Mucosa of descending colon (tissue), 3 donors: ENCODE measurements at regions not wholly inside any gene's neighbourhood (a gene's known extent, or its start where the extent isn't known, plus 50 kb on each side); places are given as distances from the start of the nearest gene placed in this dataset.
"Not testable (repeated sequence)": the region's sequence is repeated elsewhere in the genome, so short reads cannot be mapped to it uniquely, and the experiment has no call there.

ENCODE experiments used
- ATAC-seq: fragments of 200-7000 bp; cut with Tn5 transposase; one replicate; pipeline ENCODE4 v1.9.1; 2020; ENCODE audit warnings: mild to moderate bottlenecking, moderate library complexity
- DNase-seq, 3 donors: peaks; one replicate each; pipeline ENCODE4 v3.0.0-alpha.2; 2020
- H3K36me3 ChIP-seq: fragments of 200-600 bp; one replicate; pipeline ENCODE4 v1.8.0; 2021; ENCODE audit warnings: low read depth, mild to moderate bottlenecking
- H3K4me1 ChIP-seq: fragments of 200-600 bp; one replicate; pipeline ENCODE4 v1.8.0; 2021; ENCODE audit warnings: low read depth, mild to moderate bottlenecking
- H3K4me3 ChIP-seq: fragments of 200-600 bp; one replicate; pipeline ENCODE4 v1.8.0; 2021; ENCODE audit warnings: mild to moderate bottlenecking
- H3K9me3 ChIP-seq: fragments of 200-600 bp; one replicate; pipeline ENCODE4 v1.8.0; 2021; ENCODE audit warnings: mild to moderate bottlenecking
- CTCF ChIP-seq: fragments of 200-600 bp; IDR thresholded peaks from one replicate; pipeline ENCODE4 v1.8.0; 2022; ENCODE audit warnings: antibody characterized with exemption, mild to moderate bottlenecking
- intact Hi-C, 2 donors: fragments of 100-400 bp; cut with DNase I in 1 of 2; cut with micrococcal nuclease in 1 of 2; formaldehyde crosslinking; loops; one replicate each; pipeline versions ENCODE4 v1.11.0 to v1.11.1; 2022; cut with DNase I, micrococcal nuclease
- donor health status: DM: no; HTN: no; CAD: no; lungs with moderate emphysema.
- donor health status: DM: no; HTN: no; CAD: no.
- donor health status: DM: no; HTN: yes; CAD: no.

GRCh38 chr12:9361879-9362326 is 153.7 kb upstream of the PZP start:
- no peak for TF ChIP-seq CTCF
- intact Hi-C loops: no loop called here

DNA sequence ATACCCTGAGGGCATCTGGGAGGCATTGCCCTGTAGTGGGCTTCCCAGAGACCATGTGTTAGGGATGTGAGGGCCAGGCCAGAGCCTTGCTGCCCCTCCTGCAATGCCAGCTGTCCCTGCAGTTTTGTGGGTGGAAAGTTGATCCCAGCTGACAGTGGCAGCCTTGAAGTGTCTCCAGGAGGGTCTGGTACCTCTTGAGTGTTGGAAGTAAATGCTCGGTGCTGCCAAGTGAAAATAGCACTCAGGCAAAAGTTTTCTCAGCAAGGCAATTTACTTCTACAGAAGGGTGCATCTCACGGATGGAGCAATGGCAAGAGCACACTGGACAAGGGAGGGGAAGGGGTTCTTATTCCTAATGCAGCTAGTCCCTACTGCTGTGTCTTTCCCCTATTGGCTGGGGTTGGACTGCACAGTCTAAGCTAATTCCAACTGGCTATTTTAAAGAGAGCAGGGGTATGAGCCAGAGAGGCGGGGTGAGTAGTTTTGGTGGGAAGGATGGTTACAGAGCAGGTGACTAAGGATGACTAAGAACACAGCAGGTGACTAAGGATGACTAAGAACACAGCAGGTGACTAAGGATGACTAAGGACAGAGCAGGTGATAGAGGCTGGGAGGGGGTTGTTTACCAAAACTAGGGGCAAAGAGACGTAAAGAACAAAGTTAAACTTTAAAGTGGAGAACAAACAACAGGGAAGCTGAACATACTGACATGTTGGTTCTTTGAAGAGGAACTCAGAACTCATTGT is 146.0 kb upstream of the PZP start:
- H3K36me3 ChIP-seq, H3K4me3 ChIP-seq, DNase-seq, intact Hi-C loops, ATAC-seq, H3K4me1 ChIP-seq: not testable (repeated sequence)
- H3K9me3 ChIP-seq: peaks cover 21% of the 10 kb centered on the region

More at GRCh38 chr12:9361879-9362326, 153.7 kb upstream of the PZP start:
- Histone ChIP-seq H3K9me3 (no peaks in the 10 kb centered on the region), H3K4me1 (no peaks in the 10 kb centered on the region), H3K36me3 (no peaks in the 10 kb centered on the region), H3K4me3 (no peak overlapping the region)
- ATAC-seq (no peak), DNase-seq (no peak)

DNA sequence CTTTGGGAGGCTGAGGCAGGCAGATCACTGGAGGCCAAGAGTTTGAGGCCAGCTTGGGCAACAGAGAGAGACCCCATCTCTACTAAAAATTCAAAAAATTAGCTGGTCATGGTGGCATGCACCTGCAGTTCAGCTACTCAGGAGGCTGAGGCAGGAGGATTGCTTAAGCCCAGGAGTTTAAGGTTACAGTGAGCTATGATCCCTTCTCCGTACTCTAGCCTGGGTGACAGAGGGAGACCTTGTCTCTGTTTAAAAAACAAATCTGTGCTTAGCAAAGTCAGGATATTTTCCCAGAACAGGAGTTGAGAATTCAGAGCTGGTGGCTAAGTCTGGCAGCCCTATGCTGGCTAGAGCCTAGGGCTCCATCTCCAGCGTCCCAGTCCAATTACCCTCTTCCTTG is 142.9 kb upstream of the PZP start:
- Histone ChIP-seq H3K4me1 (no peaks in the 10 kb centered on the region), H3K9me3 (peaks cover 21% of the 10 kb centered on the region), H3K4me3 (no peak overlapping the region), H3K36me3 (no peaks in the 10 kb centered on the region)
- no peak for DNase-seq
- TF ChIP-seq CTCF: no peak
- ATAC-seq: no peak
- intact Hi-C loops: no loop called here

GRCh38 chr12:9349888-9350885 is 142.0 kb upstream of the PZP start:
- Histone ChIP-seq H3K9me3 (peaks cover 21% of the 10 kb centered on the region), H3K4me1 (no peaks in the 10 kb centered on the region), H3K4me3 (no peak overlapping the region), H3K36me3 (no peaks in the 10 kb centered on the region)
- no peak for ATAC-seq
- no peak for TF ChIP-seq CTCF
- DNase-seq: no peak
- intact Hi-C loops: no loop called here

DNA sequence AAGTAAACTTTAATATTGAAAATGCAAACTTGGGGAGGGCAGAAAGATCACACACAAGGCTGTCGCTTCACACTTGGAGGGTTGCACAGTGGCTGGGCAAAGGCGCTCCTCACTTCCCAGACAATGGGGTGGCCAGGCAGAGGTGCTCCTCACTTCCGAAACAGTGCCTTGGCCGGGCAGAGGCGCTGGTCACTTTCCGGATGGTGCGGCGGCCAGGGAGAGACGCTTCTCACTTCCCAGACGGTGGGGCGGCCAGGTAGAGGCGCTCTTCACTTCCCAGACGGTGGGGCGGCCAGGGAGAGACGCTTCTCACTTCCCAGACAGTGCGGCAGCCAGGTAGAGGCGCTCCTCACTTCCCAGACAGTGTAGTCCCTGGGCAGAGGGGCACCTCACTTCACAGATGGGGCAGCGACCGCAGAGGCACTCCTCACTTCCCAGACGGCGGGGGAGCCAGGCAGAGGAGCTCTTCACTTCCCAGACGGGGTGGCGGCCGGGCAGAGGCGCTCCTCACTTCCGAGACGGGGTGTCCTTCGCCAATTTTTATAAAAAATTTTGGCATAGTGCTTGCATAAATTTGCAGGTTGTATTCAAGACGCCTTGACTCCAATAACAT is 140.8 kb upstream of the PZP start:
- Histone ChIP-seq H3K36me3 (no peaks in the 10 kb centered on the region), H3K4me1 (no peaks in the 10 kb centered on the region), H3K9me3 (peaks cover 11% of the 10 kb centered on the region), H3K4me3 (no peak overlapping the region)
- intact Hi-C loops: no loop called here
- TF ChIP-seq CTCF: no peak
- ATAC-seq (no peak), DNase-seq (no peak)
